Right lobe of liver (tissue), 4 donors: ENCODE measurements at regions not wholly inside any gene's neighbourhood (a gene's known extent, or its start where the extent isn't known, plus 50 kb on each side); places are given as distances from the start of the nearest gene placed in this dataset.

Source experiments
- CTCF ChIP-seq, 4 donors: fragments of 200-600 bp in 3 of 4; fragments of 450-650 bp in 1 of 4; IDR thresholded peaks; one replicate each; pipeline versions ENCODE4 v1.5.1 to v1.8.0; 2016 to 2022; ENCODE audit warnings: antibody characterized with exemption in 4 of 4, mild to moderate bottlenecking in 2 of 4
- POLR2A ChIP-seq: fragments of 450-650 bp; IDR thresholded peaks from one replicate; pipeline ENCODE4 v1.6.1; 2017; ENCODE audit warnings: antibody characterized with exemption, mild to moderate bottlenecking
- donor health status: DM: no; HTN: no; CAD: no.
- donor health status: DM: no; HTN: no; CAD: no.
- donor health status: DM: no; HTN: yes; CAD: no.

- no peak for TF ChIP-seq CTCF (IDR thresholded peaks at IDR 0.05)
- TF ChIP-seq POLR2A: no peak
Observed at GRCh38 chr16:65789161-65789945, 577.1 kb upstream of the CDH5 start.
